ENCODE measurements at regions not wholly inside any gene's neighbourhood (a gene's known extent, or its start where the extent isn't known, plus 50 kb on each side); places are given as distances from the start of the nearest gene placed in this dataset.

DNA sequence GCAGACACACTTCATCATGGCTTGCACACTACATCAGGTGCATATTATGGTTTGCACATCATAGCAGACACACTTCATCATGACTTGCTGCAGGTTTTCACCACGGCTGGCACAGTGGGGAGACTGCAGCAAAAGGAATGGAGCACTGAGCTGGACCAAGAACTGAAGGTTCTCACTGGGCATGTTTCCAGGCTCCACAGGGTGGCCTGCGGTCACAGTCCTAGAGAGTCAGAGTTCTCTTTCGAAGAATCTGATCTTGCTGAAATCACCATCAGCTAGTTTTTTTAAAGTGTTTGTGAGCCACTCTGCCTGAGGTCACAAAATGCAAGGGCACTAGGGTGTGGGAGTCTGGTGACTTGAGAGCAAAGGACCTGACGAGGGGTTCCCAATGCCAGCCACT is 140.4 kb upstream of the NPY start:
- Mint-ChIP-seq H3K27ac (no peak overlapping the region), H3K4me1 (ENCODE audit: low read depth) (no peaks in the 10 kb centered on the region), H3K36me3 (ENCODE audit: low read depth) (no peaks in the 10 kb centered on the region; the same call in 1 of the 2 replicates), H3K27me3 (ENCODE audit: insufficient read depth) (no peaks in the 10 kb centered on the region), H3K9me3 (peaks cover 35% of the 10 kb centered on the region), H3K4me3 (no peak overlapping the region)
- TF ChIP-seq, protein P1, sequence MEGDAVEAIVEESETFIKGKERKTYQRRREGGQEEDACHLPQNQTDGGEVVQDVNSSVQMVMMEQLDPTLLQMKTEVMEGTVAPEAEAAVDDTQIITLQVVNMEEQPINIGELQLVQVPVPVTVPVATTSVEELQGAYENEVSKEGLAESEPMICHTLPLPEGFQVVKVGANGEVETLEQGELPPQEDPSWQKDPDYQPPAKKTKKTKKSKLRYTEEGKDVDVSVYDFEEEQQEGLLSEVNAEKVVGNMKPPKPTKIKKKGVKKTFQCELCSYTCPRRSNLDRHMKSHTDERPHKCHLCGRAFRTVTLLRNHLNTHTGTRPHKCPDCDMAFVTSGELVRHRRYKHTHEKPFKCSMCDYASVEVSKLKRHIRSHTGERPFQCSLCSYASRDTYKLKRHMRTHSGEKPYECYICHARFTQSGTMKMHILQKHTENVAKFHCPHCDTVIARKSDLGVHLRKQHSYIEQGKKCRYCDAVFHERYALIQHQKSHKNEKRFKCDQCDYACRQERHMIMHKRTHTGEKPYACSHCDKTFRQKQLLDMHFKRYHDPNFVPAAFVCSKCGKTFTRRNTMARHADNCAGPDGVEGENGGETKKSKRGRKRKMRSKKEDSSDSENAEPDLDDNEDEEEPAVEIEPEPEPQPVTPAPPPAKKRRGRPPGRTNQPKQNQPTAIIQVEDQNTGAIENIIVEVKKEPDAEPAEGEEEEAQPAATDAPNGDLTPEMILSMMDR (IDR thresholded peaks at IDR 0.05): no peak
- DNase-seq: no peak

DNA sequence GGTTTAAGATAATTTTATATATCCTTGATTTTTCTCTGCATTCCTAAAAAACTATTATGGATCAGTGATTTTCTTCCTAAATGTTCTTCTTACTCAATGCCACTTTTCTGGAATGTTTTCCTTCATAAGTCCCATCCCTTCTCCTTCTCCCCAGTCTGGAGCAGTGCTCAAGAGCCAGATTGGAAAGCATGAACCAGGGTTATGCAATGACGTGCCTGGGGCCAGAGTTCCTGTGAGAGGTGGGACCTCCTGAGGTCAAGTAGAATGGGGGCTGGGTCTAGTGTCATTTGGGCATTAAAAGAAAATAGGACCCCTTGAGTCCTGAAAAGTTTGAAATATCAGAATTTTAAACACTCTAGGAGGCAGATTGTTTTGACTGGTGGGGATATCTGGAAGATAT is 132.0 kb upstream of the NPY start:
- DNase-seq: no peak
- Mint-ChIP-seq H3K27ac (no peak overlapping the region), H3K36me3 (ENCODE audit: low read depth) (peaks cover 10% of the 10 kb centered on the region; the same call in 1 of the 2 replicates)

DNA sequence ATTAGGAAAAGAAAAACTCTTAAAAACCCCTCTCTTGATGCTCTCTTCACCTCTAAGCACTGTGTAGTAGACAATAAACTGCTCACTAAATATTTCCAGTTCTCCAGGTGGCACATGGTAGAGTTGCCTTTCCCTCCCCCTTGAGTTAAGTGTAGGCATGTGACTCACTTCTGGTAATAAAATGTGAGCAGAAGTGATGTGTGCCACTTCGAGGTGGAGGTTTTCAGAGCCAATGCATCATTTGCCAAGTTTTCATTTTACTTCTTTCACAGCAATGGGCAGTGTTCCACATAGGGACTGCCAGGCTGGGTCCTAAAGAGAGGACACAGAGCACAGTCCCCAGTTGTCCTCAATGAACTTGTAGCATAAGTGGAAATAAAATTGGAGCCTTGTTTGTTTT is 131.6 kb upstream of the NPY start:
- no peak overlapping the region for H3K4me3 Mint-ChIP-seq
- H3K9me3 Mint-ChIP-seq: peaks cover 55% of the 10 kb centered on the region
- no peak overlapping the region for H3K27ac Mint-ChIP-seq
- peaks cover 10% of the 10 kb centered on the region; the same call in 1 of the 2 replicates for H3K36me3 Mint-ChIP-seq (ENCODE audit: low read depth)
- no peaks in the 10 kb centered on the region for H3K27me3 Mint-ChIP-seq (ENCODE audit: insufficient read depth)
- H3K4me1 Mint-ChIP-seq (ENCODE audit: low read depth): no peaks in the 10 kb centered on the region
- no peak for DNase-seq
- TF ChIP-seq, protein P1 (IDR thresholded peaks at IDR 0.05): no peak

More for the DNA sequence above, 132.0 kb upstream of the NPY start:
- no peaks in the 10 kb centered on the region for H3K27me3 Mint-ChIP-seq (ENCODE audit: insufficient read depth)
- TF ChIP-seq, protein P1 (IDR thresholded peaks at IDR 0.05): no peak
- H3K4me3 Mint-ChIP-seq: no peak overlapping the region
- H3K4me1 Mint-ChIP-seq (ENCODE audit: low read depth): no peaks in the 10 kb centered on the region
- H3K9me3 Mint-ChIP-seq: peaks cover 54% of the 10 kb centered on the region

DNA sequence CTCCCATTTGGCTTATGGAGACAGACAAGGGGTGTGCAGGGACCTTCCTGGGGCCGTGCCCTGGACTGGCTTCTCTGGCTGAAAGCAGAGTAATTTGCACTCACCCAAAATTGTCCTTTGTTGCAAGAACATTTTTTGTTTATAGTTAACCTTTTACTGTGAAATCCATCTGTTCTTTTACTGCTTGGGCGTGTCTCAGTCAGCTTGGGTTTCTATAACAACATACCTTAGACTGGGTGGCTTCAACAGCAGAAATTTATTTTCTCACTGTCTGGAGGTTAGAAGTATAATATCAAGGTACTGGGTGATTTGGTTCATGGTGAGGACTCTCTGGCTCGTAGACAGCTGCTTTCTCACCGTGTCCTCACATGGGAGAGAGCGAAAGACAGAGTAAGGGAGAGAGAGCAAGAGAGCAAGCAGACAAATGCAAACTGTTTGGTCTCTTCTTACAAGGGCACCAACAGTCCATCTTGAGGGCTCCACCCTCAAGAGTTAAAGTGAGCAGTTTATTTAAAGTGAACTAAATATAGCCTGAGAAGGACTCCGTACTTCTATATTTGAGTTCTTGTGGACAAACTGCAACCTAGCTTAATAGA is 131.0 kb upstream of the NPY start:
- no peaks in the 10 kb centered on the region for H3K27me3 Mint-ChIP-seq (ENCODE audit: insufficient read depth)
- peaks cover 57% of the 10 kb centered on the region for H3K9me3 Mint-ChIP-seq
- H3K4me3 Mint-ChIP-seq: no peak overlapping the region
- TF ChIP-seq, protein P1 (IDR thresholded peaks at IDR 0.05): no peak
- no peak for DNase-seq
- no peaks in the 10 kb centered on the region for H3K4me1 Mint-ChIP-seq (ENCODE audit: low read depth)
- peaks cover 10% of the 10 kb centered on the region; the same call in 1 of the 2 replicates for H3K36me3 Mint-ChIP-seq (ENCODE audit: low read depth)
- H3K27ac Mint-ChIP-seq: no peak overlapping the region

DNA sequence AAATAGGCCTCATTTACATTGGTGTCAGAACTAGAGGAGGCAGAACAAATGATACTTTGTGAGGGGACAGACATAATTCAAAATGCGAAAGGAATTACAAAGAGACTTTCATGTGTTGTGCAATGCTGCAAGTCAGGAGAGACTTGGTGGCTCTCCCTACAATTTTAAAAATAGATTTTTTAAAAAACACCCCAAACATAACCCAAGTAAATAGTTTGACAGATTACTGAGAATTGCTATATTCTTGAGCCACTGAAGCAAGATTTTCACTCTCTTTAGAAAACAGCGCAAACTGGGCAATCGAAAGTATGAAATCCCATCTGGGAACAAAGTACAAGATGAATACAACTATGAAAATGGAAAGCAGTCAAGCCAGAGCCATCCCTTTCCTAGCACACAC is 126.3 kb upstream of the NPY start:
- no peaks in the 10 kb centered on the region for H3K27me3 Mint-ChIP-seq (ENCODE audit: insufficient read depth)

More for the DNA sequence above, 126.3 kb upstream of the NPY start:
- H3K4me1 Mint-ChIP-seq (ENCODE audit: low read depth): no peaks in the 10 kb centered on the region
- H3K4me3 Mint-ChIP-seq: no peak overlapping the region
- TF ChIP-seq, protein P1 (IDR thresholded peaks at IDR 0.05): no peak
- H3K27ac Mint-ChIP-seq: no peak overlapping the region
- DNase-seq: no peak
- peaks cover 53% of the 10 kb centered on the region for H3K9me3 Mint-ChIP-seq
- no peaks in the 10 kb centered on the region for H3K36me3 Mint-ChIP-seq (ENCODE audit: low read depth)
